ENCODE measurements at regions not wholly inside any gene's neighbourhood (a gene's known extent, or its start where the extent isn't known, plus 50 kb on each side); places are given as distances from the start of the nearest gene placed in this dataset.

DNA sequence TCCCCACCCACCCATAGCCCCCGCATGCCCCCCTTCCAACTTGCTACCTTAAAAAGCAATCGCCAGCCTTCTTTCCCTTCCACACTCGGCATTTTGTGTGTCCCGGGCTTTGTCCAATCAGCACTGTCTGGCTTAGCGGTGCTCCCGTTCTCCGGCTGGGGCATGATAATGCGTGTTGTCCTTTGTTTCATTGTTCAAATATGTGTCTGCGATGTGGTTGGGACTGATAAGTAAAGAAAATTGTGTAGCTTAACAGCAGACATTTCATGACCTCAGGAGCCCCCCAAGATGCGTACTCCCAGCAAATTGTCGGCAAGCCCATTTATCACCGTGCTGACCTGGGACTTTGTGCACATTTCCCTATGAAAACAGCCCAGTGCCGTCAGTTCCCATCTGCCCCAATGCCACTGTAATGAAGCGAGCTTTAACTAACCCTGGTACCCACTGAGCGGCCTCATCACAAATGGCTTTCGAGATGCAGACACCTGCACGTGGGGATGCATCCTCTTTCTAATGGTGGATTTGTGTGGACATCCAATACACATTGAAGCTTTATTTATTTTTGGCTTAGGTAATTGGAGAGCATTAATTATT is 167.0 kb upstream of the E2F8 start:
- Histone ChIP-seq H3K36me3 (ENCODE audit: insufficient read depth, insufficient read length, low read length) (no peaks in the 10 kb centered on the region), H3K4me1 (ENCODE audit: insufficient read depth, insufficient read length) (no peaks in the 10 kb centered on the region), H3K9ac (ENCODE audit: insufficient read length, low read depth) (no peak overlapping the region), H3K27me3 (ENCODE audit: insufficient read depth, insufficient read length) (no peaks in the 10 kb centered on the region), H3K9me3 (ENCODE audit: insufficient read depth, low read length) (no peaks in the 10 kb centered on the region), H3K4me3 (ENCODE audit: insufficient read length, low read depth) (no peak overlapping the region)
- TF ChIP-seq YY1 (IDR thresholded peaks at IDR 0.05; ENCODE audit: insufficient read depth, insufficient read length): no peak
- TF ChIP-seq SUZ12 (IDR thresholded peaks at IDR 0.05; ENCODE audit: extremely low read depth, insufficient read depth, insufficient read length): no peak
- no peak for TF ChIP-seq ZNF274 (IDR thresholded peaks at IDR 0.05; ENCODE audit: low read depth, low read length)
- DNase-seq (ENCODE audit: low read depth, low spot score): no peak

DNA sequence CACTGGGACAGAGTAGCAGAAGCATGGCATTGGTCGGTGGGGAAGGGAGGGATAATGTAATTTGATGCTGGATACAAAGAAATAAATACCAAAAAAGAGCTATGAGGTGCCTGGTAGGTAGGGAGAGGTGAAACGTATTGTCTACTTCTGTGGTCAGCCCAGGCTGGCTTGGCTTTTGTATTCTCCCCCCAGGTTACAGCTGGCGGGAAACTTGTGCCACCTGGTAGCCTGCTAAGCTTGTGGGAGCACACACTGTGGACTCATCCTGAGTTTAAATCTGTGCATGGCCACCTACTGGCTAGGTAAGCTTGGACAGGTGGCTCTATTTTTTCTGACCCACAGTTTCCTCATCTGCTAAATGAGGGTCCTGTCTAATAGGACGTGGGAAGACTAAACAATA is 165.2 kb upstream of the E2F8 start:
- TF ChIP-seq ZNF274 (IDR thresholded peaks at IDR 0.05; ENCODE audit: low read depth, low read length) (no peak), YY1 (IDR thresholded peaks at IDR 0.05; ENCODE audit: insufficient read depth, insufficient read length) (no peak), SUZ12 (IDR thresholded peaks at IDR 0.05; ENCODE audit: extremely low read depth, insufficient read depth, insufficient read length) (no peak)
- H3K9me3 ChIP-seq (ENCODE audit: insufficient read depth, low read length): no peaks in the 10 kb centered on the region
- H3K4me1 ChIP-seq (ENCODE audit: insufficient read depth, insufficient read length): no peaks in the 10 kb centered on the region
- no peak overlapping the region for H3K9ac ChIP-seq (ENCODE audit: insufficient read length, low read depth)
- H3K4me3 ChIP-seq (ENCODE audit: insufficient read length, low read depth): no peak overlapping the region
- DNase-seq (ENCODE audit: low read depth, low spot score): no peak
- no peaks in the 10 kb centered on the region for H3K36me3 ChIP-seq (ENCODE audit: insufficient read depth, insufficient read length, low read length)
- H3K27me3 ChIP-seq (ENCODE audit: insufficient read depth, insufficient read length): no peaks in the 10 kb centered on the region

DNA sequence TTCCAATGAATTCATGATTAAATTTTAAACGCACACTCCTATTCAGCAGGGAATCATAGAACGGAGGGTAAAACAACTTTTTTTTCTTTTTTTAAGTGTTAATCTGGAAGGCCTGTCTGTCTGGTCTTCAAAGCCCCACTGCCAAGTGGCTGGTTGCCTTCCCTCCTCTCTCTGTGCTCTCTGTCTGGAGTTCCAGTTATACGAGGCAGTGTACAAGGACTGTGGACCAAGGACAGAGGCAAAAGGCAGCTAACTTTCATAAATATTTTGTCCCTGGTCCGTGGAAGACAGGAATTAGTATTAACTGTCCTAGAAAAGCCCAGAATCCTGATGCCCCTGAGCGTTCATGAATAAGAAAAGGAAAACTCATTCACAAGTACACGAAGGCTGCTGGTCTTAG is 164.0 kb upstream of the E2F8 start:
- TF ChIP-seq SUZ12 (IDR thresholded peaks at IDR 0.05; ENCODE audit: extremely low read depth, insufficient read depth, insufficient read length) (no peak), YY1 (IDR thresholded peaks at IDR 0.05; ENCODE audit: insufficient read depth, insufficient read length) (no peak), ZNF274 (IDR thresholded peaks at IDR 0.05; ENCODE audit: low read depth, low read length) (no peak)
- Histone ChIP-seq H3K36me3 (ENCODE audit: insufficient read depth, insufficient read length, low read length) (no peaks in the 10 kb centered on the region), H3K9ac (ENCODE audit: insufficient read length, low read depth) (no peak overlapping the region), H3K27me3 (ENCODE audit: insufficient read depth, insufficient read length) (no peaks in the 10 kb centered on the region), H3K9me3 (ENCODE audit: insufficient read depth, low read length) (no peaks in the 10 kb centered on the region), H3K4me3 (ENCODE audit: insufficient read length, low read depth) (no peak overlapping the region), H3K4me1 (ENCODE audit: insufficient read depth, insufficient read length) (no peaks in the 10 kb centered on the region)
- DNase-seq (ENCODE audit: low read depth, low spot score): no peak

DNA sequence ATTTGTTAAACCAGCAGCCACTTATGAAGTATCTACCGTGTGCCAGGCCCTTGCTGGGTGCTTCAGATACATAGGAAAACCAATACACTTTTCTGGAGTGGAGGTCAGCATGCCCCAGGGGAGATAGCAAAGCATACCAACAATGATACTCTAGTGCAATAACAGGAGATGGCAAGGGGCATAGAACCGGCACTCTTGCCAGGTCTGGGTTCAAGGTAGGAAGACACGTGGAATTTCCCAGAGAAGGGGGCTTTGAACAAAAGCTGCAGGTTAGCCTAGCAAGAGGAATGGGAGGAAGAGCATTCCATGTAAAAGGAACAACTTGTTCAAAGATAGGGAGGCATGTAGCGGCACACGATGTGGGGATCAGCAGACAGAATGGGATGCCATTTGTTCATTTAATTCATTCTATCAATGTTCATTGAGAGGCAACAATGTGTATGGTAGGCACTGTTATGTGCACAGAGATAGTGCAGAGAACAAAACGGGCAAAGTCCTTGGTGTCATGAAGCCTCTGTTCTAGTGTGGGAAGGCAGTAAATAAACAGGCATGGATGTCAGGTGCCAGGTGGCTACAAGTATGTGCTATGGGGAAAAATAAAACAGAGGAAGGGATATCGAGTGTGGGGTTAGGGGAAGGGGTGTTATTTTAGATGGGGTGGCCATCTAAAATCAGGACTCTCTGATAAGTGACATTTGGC is 162.6 kb upstream of the E2F8 start:
- Histone ChIP-seq H3K36me3 (ENCODE audit: insufficient read depth, insufficient read length, low read length) (no peaks in the 10 kb centered on the region), H3K9ac (ENCODE audit: insufficient read length, low read depth) (no peak overlapping the region), H3K27me3 (ENCODE audit: insufficient read depth, insufficient read length) (no peaks in the 10 kb centered on the region), H3K9me3 (ENCODE audit: insufficient read depth, low read length) (no peaks in the 10 kb centered on the region), H3K4me3 (ENCODE audit: insufficient read length, low read depth) (no peak overlapping the region), H3K4me1 (ENCODE audit: insufficient read depth, insufficient read length) (no peaks in the 10 kb centered on the region)
- no peak for TF ChIP-seq SUZ12 (IDR thresholded peaks at IDR 0.05; ENCODE audit: extremely low read depth, insufficient read depth, insufficient read length)
- TF ChIP-seq ZNF274 (IDR thresholded peaks at IDR 0.05; ENCODE audit: low read depth, low read length): no peak
- TF ChIP-seq YY1 (IDR thresholded peaks at IDR 0.05; ENCODE audit: insufficient read depth, insufficient read length): no peak
- no peak for DNase-seq (ENCODE audit: low read depth, low spot score)

DNA sequence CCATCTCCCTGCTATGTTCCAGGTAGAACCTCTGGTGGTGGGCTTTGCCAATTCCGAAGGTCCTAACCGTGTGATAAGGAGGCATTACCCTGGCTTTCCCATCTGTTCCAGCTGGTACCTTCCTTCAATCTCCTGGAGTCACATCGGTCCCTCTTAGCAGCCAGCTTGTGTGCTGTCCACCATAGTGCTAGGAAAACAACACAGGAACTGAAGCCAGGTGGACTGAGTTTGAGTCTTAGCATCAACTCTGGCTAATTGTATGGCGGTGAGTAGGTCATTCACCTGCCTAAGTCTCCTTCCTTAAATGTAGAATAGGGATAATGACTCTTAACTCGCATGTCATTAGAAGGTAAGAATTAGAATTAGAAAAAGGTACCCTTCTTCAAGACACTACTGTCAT is 159.6 kb upstream of the E2F8 start:
- TF ChIP-seq YY1 (IDR thresholded peaks at IDR 0.05; ENCODE audit: insufficient read depth, insufficient read length) (no peak), ZNF274 (IDR thresholded peaks at IDR 0.05; ENCODE audit: low read depth, low read length) (no peak), SUZ12 (IDR thresholded peaks at IDR 0.05; ENCODE audit: extremely low read depth, insufficient read depth, insufficient read length) (no peak)
- Histone ChIP-seq H3K27me3 (ENCODE audit: insufficient read depth, insufficient read length) (no peaks in the 10 kb centered on the region), H3K9me3 (ENCODE audit: insufficient read depth, low read length) (no peaks in the 10 kb centered on the region), H3K36me3 (ENCODE audit: insufficient read depth, insufficient read length, low read length) (no peaks in the 10 kb centered on the region), H3K4me3 (ENCODE audit: insufficient read length, low read depth) (no peak overlapping the region), H3K9ac (ENCODE audit: insufficient read length, low read depth) (no peak overlapping the region), H3K4me1 (ENCODE audit: insufficient read depth, insufficient read length) (peaks cover 3% of the 10 kb centered on the region)
- no peak for DNase-seq (ENCODE audit: low read depth, low spot score)

DNA sequence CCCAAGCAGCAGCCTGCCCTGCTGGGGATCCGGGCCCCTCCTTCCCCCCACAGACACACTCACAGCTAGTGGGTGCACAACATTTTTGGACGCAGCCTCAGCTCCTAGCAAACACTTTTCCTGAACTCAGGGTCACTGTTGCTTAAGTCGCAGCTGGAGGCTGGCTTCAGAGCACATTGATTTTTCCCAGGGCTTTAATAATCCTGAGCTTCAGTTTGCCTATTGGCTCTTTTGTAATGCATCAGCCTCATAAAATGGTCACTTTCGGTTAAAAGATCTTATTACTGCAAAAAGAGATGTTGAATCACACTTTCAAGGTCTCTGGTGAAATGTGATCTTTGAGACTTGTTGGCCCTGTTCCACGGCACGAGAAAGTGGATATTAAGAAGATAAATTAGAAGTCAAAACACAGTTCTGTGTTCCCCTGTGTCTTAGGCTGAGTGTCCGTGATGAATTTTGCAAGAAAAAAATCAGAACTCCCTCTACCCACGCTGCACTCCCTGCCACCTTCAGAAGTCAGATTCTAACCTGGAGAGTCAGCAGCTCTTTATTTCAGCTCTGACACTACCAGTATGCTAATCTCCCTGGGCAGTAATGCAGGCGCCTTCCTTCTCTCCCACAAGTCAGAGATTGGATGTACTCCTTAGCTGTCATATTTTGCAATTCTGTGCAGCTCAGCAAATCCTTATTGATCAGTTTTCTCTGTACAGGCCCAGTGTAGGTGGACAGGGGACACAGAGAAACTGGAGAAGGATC is 158.2 kb upstream of the E2F8 start:
- no peak overlapping the region for H3K4me3 ChIP-seq (ENCODE audit: insufficient read length, low read depth)
- peaks cover 7% of the 10 kb centered on the region for H3K4me1 ChIP-seq (ENCODE audit: insufficient read depth, insufficient read length)
- no peak for DNase-seq (ENCODE audit: low read depth, low spot score)
- H3K9ac ChIP-seq (ENCODE audit: insufficient read length, low read depth): no peak overlapping the region
- no peaks in the 10 kb centered on the region for H3K27me3 ChIP-seq (ENCODE audit: insufficient read depth, insufficient read length)
- no peak for TF ChIP-seq SUZ12 (IDR thresholded peaks at IDR 0.05; ENCODE audit: extremely low read depth, insufficient read depth, insufficient read length)
- no peak for TF ChIP-seq YY1 (IDR thresholded peaks at IDR 0.05; ENCODE audit: insufficient read depth, insufficient read length)
- TF ChIP-seq ZNF274 (IDR thresholded peaks at IDR 0.05; ENCODE audit: low read depth, low read length): no peak
- no peaks in the 10 kb centered on the region for H3K36me3 ChIP-seq (ENCODE audit: insufficient read depth, insufficient read length, low read length)
- H3K9me3 ChIP-seq (ENCODE audit: insufficient read depth, low read length): no peaks in the 10 kb centered on the region

DNA sequence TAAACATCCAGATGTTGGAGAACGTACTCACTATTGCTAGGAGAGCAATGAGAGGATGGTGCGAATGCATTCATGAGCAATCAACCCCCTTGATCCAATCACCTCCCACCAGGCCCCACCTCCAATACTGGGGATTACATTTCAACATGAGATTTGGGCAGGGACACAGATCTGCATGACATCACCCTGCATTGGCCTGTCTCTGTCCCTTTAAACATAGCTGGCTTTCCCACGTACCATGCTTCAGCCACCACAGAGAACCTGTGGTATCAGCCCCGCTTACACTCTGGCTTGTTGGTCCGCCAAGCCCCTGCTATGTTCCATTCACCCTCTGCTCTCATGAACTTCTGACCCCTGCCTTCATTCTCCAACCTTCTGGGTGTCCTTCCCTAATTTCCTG is 157.5 kb upstream of the E2F8 start:
- DNase-seq (ENCODE audit: low read depth, low spot score): no peak

More for the DNA sequence above, 157.5 kb upstream of the E2F8 start:
- TF ChIP-seq SUZ12 (IDR thresholded peaks at IDR 0.05; ENCODE audit: extremely low read depth, insufficient read depth, insufficient read length) (no peak), YY1 (IDR thresholded peaks at IDR 0.05; ENCODE audit: insufficient read depth, insufficient read length) (no peak), ZNF274 (IDR thresholded peaks at IDR 0.05; ENCODE audit: low read depth, low read length) (no peak)
- Histone ChIP-seq H3K4me1 (ENCODE audit: insufficient read depth, insufficient read length) (peaks cover 7% of the 10 kb centered on the region), H3K36me3 (ENCODE audit: insufficient read depth, insufficient read length, low read length) (no peaks in the 10 kb centered on the region), H3K9me3 (ENCODE audit: insufficient read depth, low read length) (no peaks in the 10 kb centered on the region), H3K9ac (ENCODE audit: insufficient read length, low read depth) (no peak overlapping the region), H3K4me3 (ENCODE audit: insufficient read length, low read depth) (no peak overlapping the region), H3K27me3 (ENCODE audit: insufficient read depth, insufficient read length) (no peaks in the 10 kb centered on the region)
